Rectal smooth muscle tissue (tissue), 1 donor: ENCODE measurements at regions not wholly inside any gene's neighbourhood (a gene's known extent, or its start where the extent isn't known, plus 50 kb on each side); places are given as distances from the start of the nearest gene placed in this dataset.

Source experiments
- H3K27ac ChIP-seq: one replicate; pipeline ENCODE4 v1.7.0; 2013; ENCODE audit warnings: low read depth, low read length, inconsistent platforms
- H3K27me3 ChIP-seq: one replicate; pipeline ENCODE4 v1.7.0; 2013; ENCODE audit warnings: low read length; ENCODE audit not compliant: control insufficient read depth, insufficient read depth
- H3K36me3 ChIP-seq: one replicate; pipeline ENCODE4 v1.7.0; 2013; ENCODE audit warnings: low read length; ENCODE audit not compliant: control insufficient read depth, insufficient read depth
- H3K4me1 ChIP-seq: one replicate; pipeline ENCODE4 v1.7.0; 2013; ENCODE audit warnings: low read length; ENCODE audit not compliant: control insufficient read depth, insufficient read depth
- H3K4me3 ChIP-seq: one replicate; pipeline ENCODE4 v1.7.0; 2013; ENCODE audit warnings: low read length
- H3K9ac ChIP-seq: one replicate; pipeline ENCODE4 v1.7.0; 2013; ENCODE audit warnings: low read length

DNA sequence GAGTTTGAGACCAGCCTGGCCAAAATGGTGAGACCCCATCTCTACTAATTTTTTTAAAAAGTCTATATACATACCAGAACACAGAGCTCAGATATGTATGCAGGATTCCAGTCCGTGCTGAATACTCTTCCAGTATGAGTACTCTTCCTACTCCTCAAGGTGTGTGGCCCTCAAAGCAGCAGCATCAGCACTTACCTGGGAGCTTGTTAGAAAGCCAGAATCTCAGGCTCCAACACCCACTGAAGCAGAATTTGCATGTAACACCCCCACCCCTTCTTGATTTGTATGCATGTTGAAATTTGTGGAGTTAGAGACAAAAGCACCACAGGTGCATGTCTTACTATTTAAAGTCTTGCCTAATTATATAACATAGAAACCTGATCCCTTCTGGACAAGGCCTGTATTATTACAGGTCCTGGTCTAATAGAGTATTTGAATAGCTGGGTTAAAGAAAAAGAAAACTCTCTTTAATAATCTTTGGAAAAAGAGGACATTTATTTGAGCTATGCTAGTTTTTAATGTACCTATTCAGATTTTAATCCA is 50.3 kb upstream of the NFE2L2 start:
- Histone ChIP-seq H3K27ac (no peak overlapping the region), H3K36me3 (no peaks in the 10 kb centered on the region), H3K9ac (no peak overlapping the region), H3K27me3 (no peaks in the 10 kb centered on the region), H3K4me1 (no peaks in the 10 kb centered on the region), H3K4me3 (no peak overlapping the region)

DNA sequence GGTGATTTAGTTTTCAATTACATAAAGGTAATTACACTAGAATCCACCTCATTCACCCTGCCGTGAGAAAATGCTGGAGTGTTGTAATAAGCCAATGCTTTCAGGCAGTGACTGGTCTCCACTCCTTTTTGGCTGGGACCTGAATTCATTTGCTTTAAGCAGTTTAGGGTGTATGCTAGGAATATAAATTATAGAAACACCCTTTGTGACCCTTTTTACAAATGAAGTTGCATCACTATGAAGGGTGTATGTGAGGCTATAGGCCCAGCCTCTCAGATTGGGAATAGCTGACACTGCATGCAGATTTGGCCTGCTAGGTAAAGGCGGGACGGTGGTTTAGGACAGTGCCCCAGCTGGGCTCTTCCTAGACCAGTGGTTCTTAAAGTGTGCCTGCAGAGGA is 50.8 kb upstream of the NFE2L2 start:
- Histone ChIP-seq H3K4me1 (no peaks in the 10 kb centered on the region), H3K9ac (no peak overlapping the region)

DNA sequence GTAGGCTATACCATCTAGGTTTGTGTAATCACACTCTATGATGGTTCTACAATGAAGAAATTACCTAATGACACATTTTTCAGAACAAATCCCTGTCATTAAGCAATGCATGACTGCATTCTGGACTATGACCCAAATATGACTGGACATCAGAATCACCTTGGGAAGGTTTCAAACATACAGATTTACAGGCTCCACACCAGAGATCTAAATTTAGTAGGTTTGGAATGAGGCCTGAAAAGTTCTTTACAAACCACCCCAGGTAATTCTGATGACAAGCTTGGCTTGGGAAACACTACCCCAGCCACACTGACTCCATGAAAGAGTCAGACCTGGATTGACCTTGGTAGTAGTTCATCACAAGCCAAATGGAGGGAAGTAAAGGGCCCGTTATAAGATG is 52.2 kb upstream of the NFE2L2 start:
- H3K4me1 ChIP-seq = no peaks in the 10 kb centered on the region
- H3K27me3 ChIP-seq = no peaks in the 10 kb centered on the region
- H3K27ac ChIP-seq = no peak overlapping the region

More for the DNA sequence above, 50.8 kb upstream of the NFE2L2 start:
- H3K27ac ChIP-seq = no peak overlapping the region
- no peaks in the 10 kb centered on the region for H3K36me3 ChIP-seq
- no peaks in the 10 kb centered on the region for H3K27me3 ChIP-seq
- no peak overlapping the region for H3K4me3 ChIP-seq

DNA sequence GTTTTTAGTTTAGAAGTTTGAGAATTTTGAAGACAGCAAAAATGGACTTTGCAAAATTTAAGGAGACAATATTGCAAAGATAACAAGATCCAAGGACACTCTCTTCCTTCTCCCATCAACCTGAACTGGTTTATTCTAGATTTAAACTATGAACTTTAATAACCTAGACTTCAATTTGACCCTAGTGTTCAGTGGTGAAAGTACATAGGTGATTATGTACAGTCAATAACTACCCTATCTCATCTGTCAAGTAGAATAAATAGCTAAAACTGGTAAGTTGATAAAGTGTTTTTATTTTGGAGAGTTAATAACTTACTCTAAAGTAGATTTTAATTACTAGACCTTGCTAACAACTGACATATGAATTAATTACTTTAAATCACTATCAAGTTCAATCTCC is 52.9 kb upstream of the NFE2L2 start:
- no peak overlapping the region for H3K9ac ChIP-seq
- no peaks in the 10 kb centered on the region for H3K4me1 ChIP-seq
- no peak overlapping the region for H3K27ac ChIP-seq
- no peaks in the 10 kb centered on the region for H3K27me3 ChIP-seq
- H3K36me3 ChIP-seq = no peaks in the 10 kb centered on the region
- H3K4me3 ChIP-seq = no peak overlapping the region

More for the DNA sequence above, 52.2 kb upstream of the NFE2L2 start:
- no peak overlapping the region for H3K9ac ChIP-seq
- H3K4me3 ChIP-seq = no peak overlapping the region
- no peaks in the 10 kb centered on the region for H3K36me3 ChIP-seq

DNA sequence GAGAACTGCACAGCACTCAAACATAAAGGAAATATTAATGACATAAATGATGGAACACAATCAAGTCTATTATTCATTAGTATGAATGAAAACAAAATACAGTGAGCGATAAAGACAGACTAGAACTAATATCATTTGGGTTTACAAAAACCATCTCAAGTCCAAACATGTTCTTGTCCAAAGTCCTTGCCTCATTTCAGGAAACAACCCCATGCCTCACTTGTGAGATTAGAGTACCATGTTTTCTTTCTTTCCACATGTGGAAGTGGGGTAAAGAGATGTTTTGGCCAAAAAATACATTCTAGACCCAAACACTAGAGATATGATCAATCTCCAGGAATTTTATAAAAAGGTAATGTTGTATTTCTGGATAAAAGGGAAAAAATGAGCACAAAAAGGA is 53.3 kb upstream of the NFE2L2 start:
- Histone ChIP-seq H3K36me3 (no peaks in the 10 kb centered on the region), H3K27me3 (no peaks in the 10 kb centered on the region), H3K27ac (no peak overlapping the region), H3K9ac (no peak overlapping the region), H3K4me1 (no peaks in the 10 kb centered on the region), H3K4me3 (no peak overlapping the region)

DNA sequence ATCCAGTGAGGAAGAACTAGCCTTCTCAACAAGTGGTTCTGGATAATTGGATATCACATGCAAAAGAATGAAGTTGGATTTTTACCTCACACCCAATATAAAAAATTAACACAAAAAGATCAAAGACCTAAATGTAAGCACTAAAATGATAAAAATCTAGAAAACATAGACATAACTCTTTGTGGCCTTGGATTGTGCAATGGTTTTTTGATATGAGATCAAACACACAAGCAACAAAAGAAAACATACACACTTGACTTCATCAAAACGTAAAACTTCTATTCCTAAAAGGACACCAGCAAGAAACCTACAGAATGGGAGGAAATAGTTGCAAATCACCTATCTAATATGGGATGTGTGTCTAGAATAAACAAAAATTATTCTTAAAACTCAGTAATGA is 54.1 kb upstream of the NFE2L2 start:
- Histone ChIP-seq H3K9ac (no peak overlapping the region), H3K4me1 (no peaks in the 10 kb centered on the region), H3K4me3 (no peak overlapping the region), H3K27ac (no peak overlapping the region), H3K36me3 (no peaks in the 10 kb centered on the region), H3K27me3 (no peaks in the 10 kb centered on the region)

DNA sequence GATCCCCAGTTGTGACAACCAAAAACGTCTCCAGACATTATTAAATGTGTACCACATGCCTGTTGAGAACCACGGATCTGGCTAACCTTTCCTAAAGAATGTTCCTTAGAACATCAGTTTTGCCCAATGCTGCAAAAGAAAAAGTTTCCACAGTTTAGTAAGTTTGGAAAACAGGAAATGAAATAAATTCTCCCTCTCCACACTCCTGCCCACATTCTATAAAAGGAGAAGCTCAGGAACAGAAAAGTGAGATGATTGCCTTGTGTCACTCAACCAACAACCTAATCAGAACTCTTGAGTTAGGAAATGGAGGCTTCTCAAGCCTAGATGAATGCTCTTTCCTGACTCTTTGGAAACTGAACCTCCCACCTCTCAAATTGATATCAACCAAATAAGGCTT is 56.1 kb upstream of the NFE2L2 start:
- Histone ChIP-seq H3K27ac (no peak overlapping the region), H3K27me3 (no peaks in the 10 kb centered on the region), H3K4me1 (no peaks in the 10 kb centered on the region), H3K36me3 (no peaks in the 10 kb centered on the region), H3K4me3 (no peak overlapping the region), H3K9ac (no peak overlapping the region)

DNA sequence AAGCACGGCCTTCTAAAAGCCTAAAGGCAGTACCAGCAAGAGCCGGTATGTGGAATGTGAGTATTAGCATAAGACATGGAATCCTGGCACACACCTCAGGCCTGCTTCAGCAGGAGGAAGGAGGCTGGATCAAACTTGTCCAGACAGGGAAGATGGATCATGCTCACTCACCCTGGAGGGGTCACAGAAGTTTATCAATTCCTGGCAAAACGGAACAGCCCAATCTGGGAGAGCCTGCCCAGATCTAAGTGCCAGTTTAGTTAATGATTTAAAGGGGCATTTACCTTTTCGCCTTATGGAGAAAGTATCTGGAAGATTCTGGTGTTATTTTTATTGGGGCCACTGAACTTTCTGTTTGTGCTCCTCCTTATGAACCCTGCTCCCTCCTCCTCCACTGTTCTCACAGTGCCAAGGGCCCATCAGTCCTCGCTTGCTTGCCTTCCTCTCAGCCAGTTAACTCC is 58.3 kb upstream of the NFE2L2 start:
- H3K4me3 ChIP-seq = no peak overlapping the region
- no peaks in the 10 kb centered on the region for H3K4me1 ChIP-seq
- H3K27ac ChIP-seq = no peak overlapping the region
- H3K27me3 ChIP-seq = no peaks in the 10 kb centered on the region
- H3K9ac ChIP-seq = no peak overlapping the region
- no peaks in the 10 kb centered on the region for H3K36me3 ChIP-seq

DNA sequence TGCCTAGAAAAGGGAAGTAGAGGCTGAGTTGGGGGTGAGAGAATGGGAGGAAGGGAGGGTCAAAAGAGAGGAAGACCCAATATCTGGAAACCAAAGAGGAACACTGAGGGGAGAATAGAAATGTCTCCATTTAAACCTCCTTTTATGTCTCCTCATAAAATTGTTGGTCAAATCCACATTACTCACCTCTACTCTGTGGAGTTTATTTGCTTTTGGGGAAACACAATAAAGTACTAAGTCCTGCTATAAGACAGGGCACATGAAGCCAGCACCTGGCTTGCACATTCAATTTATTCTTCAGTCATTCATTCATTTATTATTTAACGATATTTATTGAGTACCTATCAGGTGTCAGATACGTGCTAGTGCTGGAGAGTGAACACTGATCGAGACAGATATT is 60.3 kb upstream of the NFE2L2 start:
- Histone ChIP-seq H3K27me3 (no peaks in the 10 kb centered on the region), H3K27ac (no peak overlapping the region), H3K4me1 (no peaks in the 10 kb centered on the region), H3K36me3 (no peaks in the 10 kb centered on the region), H3K9ac (no peak overlapping the region), H3K4me3 (no peak overlapping the region)

DNA sequence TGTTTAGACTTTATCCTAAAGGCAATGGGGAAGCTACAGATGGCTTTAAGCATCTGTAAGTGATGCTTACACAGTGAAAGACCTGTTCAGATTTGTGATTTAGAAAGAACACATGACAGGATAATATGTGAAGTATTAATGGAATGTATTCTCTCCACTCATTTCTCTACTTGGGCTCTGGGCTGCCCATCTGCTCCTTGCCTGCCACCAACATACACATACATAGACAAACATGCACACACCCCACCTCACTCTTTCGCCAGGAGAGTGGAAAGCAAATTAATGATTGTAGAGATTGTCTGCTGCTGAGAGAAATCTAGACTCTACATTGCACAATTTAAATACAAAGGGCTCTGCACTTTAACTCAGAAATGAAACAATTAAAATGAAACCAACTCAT is 61.0 kb upstream of the NFE2L2 start:
- Histone ChIP-seq H3K4me3 (no peak overlapping the region), H3K36me3 (no peaks in the 10 kb centered on the region), H3K4me1 (no peaks in the 10 kb centered on the region), H3K9ac (no peak overlapping the region), H3K27ac (no peak overlapping the region), H3K27me3 (no peaks in the 10 kb centered on the region)

DNA sequence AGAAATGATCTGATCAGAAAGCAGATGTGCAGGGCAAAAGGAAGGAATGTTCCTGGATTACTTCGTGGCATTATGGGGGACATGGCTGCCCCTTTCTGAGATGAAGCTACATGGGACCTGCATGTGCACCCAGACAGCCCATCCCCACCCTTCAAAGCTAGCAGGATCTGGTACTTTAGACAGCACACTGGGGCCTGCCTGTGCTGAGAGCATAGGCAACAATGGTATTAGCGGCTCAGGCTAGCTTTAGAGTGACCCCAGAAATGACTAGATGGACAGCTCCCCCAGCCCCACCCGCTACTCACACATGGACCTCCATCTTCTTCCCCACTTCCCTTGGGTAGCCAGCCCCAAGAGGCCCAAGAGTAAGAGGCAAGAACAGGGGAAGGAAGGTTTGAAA is 61.5 kb upstream of the NFE2L2 start:
- Histone ChIP-seq H3K27ac (no peak overlapping the region), H3K9ac (no peak overlapping the region), H3K4me1 (no peaks in the 10 kb centered on the region), H3K4me3 (no peak overlapping the region), H3K27me3 (no peaks in the 10 kb centered on the region), H3K36me3 (no peaks in the 10 kb centered on the region)

DNA sequence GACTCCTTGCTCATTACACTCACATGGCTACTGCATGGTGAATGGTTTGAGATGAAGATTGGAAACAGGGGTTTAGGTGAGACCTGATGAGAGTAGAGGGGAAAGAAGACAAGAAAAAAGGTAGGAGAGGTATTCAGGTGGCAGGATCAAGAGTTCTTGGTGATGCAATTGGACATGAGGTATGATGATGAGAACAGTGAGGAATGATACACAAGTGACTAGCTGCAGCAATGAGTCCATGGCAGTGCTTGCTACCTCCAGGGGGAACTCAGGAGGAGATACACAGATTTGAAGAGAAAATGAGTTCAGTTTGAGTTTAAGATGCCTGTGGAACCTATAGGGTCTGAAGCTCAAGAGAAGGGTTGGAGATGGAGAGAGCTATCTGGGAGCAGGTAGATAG is 62.1 kb upstream of the NFE2L2 start:
- H3K4me3 ChIP-seq = no peak overlapping the region
- H3K36me3 ChIP-seq = no peaks in the 10 kb centered on the region
- no peaks in the 10 kb centered on the region for H3K27me3 ChIP-seq
- no peak overlapping the region for H3K27ac ChIP-seq
- no peaks in the 10 kb centered on the region for H3K4me1 ChIP-seq
- H3K9ac ChIP-seq = no peak overlapping the region

DNA sequence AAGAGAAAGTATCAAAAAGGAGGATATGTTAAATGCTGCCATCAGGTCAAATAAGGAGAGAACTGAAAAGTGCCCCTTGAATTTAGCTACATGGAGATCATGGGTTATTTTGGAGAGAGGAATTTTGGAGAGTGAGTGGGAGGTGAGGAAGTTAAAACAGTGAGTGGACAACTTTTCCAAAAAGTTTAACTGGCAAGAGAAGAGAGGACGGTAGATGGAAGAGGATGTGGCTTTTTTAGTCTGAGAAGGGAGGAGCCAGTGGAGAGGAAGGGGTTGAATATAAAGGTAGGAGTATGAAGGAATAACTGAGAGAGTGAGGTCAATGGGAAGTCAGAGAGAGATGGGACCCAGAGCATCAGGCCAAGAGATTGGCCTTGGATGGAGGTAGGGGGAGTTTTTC is 62.5 kb upstream of the NFE2L2 start:
- Histone ChIP-seq H3K9ac (no peak overlapping the region), H3K27me3 (no peaks in the 10 kb centered on the region), H3K4me3 (no peak overlapping the region), H3K4me1 (peaks cover 3% of the 10 kb centered on the region), H3K36me3 (no peaks in the 10 kb centered on the region), H3K27ac (no peak overlapping the region)
